PC-9 (cell line): ENCODE measurements at regions not wholly inside any gene's neighbourhood (a gene's known extent, or its start where the extent isn't known, plus 50 kb on each side); places are given as distances from the start of the nearest gene placed in this dataset.

Experiments
- BruUV-seq: library from RNA; stranded (reverse); fragments of 400-500 nt; replicated peaks from 2 replicates; lab custom pipeline; 2021; lab: Mats Ljungman, UMichigan
- CTCF ChIA-PET: fragments of 300-600 bp; sonication (Branson Sonifier 250); formaldehyde crosslinking; loops from one replicate; lab custom pipeline; 2022; ENCODE audit warnings: antibody characterized with exemption; lab: Charles Lee
- POLR2A ChIA-PET: fragments of 300-600 bp; sonication (Branson Sonifier 250); formaldehyde crosslinking; loops from one replicate; lab custom pipeline; 2022; ENCODE audit warnings: antibody characterized with exemption; ENCODE audit not compliant: unreplicated experiment; lab: Charles Lee
- DNase-seq, 2 experiments: peaks; one replicate each; pipeline versions ENCODE4 v3.0.0 to v3.0.0-alpha.2; 2015 to 2022; ENCODE audit warnings: mixed read lengths in 1 of 2
- H2AFZ ChIP-seq: fragments of 200-600 bp; sonication (generic); 2 replicates; pipeline ENCODE4 v1.8.1; 2017; ENCODE audit warnings: antibody characterized with exemption
- H3F3A ChIP-seq: fragments of 200-600 bp; sonication (generic); 2 replicates; pipeline ENCODE4 v1.8.1; 2017; ENCODE audit warnings: antibody characterized with exemption, mild to moderate bottlenecking, low read depth; ENCODE audit not compliant: insufficient read depth
- H3K27ac ChIP-seq: fragments of 200-600 bp; sonication (generic); 2 replicates; pipeline ENCODE4 v1.6.1; 2016; ENCODE audit warnings: mixed run types
- H3K27me3 ChIP-seq: fragments of 200-600 bp; sonication (generic); 2 replicates; pipeline ENCODE4 v1.6.1; 2016; ENCODE audit warnings: low read depth, mixed run types; ENCODE audit not compliant: insufficient read depth
- H3K36me3 ChIP-seq: fragments of 200-600 bp; sonication (generic); 2 replicates; pipeline ENCODE4 v1.6.1; 2016; ENCODE audit warnings: low read depth, mixed run types
- H3K4me1 ChIP-seq: fragments of 200-600 bp; sonication (generic); replicated peaks from 2 replicates; pipeline ENCODE4 v1.6.1; 2016; ENCODE audit warnings: mixed run types; ENCODE audit not compliant: insufficient read depth
- H3K4me2 ChIP-seq: fragments of 200-600 bp; sonication (generic); 2 replicates; pipeline ENCODE4 v1.6.1; 2017; ENCODE audit warnings: mixed run types
- H3K4me3 ChIP-seq: fragments of 200-600 bp; sonication (generic); 2 replicates; pipeline ENCODE4 v1.6.1; 2016; ENCODE audit warnings: mixed run types
- H3K79me2 ChIP-seq: fragments of 200-600 bp; sonication (generic); 2 replicates; pipeline ENCODE4 v1.6.1; 2017; ENCODE audit warnings: low read depth, mixed run types
- H3K9me2 ChIP-seq: fragments of 200-600 bp; sonication (generic); 2 replicates; pipeline ENCODE4 v1.8.1; 2017; ENCODE audit warnings: mild to moderate bottlenecking; ENCODE audit not compliant: insufficient read depth
- H3K9me3 ChIP-seq: fragments of 200-600 bp; sonication (generic); 2 replicates; pipeline ENCODE4 v1.8.1; 2016; ENCODE audit warnings: low read depth; ENCODE audit not compliant: insufficient read depth
- H4K20me1 ChIP-seq: fragments of 200-600 bp; sonication (generic); 2 replicates; pipeline ENCODE4 v1.8.1; 2017; ENCODE audit not compliant: insufficient read depth
- CTCF ChIP-seq: fragments of 200-600 bp; sonication (generic); conservative IDR thresholded peaks from 2 replicates; pipeline ENCODE4 v1.6.1; 2017; ENCODE audit warnings: mixed run types, antibody characterized with exemption, mild to moderate bottlenecking, moderate library complexity
- EZH2 ChIP-seq: fragments of 200-600 bp; sonication (generic); IDR thresholded peaks from 2 replicates; pipeline ENCODE4 v1.8.0; 2017; ENCODE audit warnings: antibody characterized with exemption, low read depth
- intact Hi-C: fragments of 100-400 bp; cut with micrococcal nuclease; formaldehyde crosslinking; loops from one replicate; pipeline ENCODE4 v1.10.0; 2022; ENCODE audit not compliant: unreplicated experiment

GRCh38 chr13:97826421-97827012 lies 127.0 kb upstream of the IPO5 start:
- Histone ChIP-seq H3K4me2 (no peak overlapping the region), H2AFZ (no peak overlapping the region), H3K9me3 (no peaks in the 10 kb centered on the region), H3K27me3 (no peaks in the 10 kb centered on the region), H3K36me3 (no peaks in the 10 kb centered on the region), H3K4me3 (no peak overlapping the region), H3K27ac (no peak overlapping the region), H3F3A (no peaks in the 10 kb centered on the region), H3K9me2 (no peaks in the 10 kb centered on the region), H3K4me1 (no peaks in the 10 kb centered on the region), H3K79me2 (no peaks in the 10 kb centered on the region), H4K20me1 (no peaks in the 10 kb centered on the region)
- intact Hi-C loops: no loop called here
- ChIA-PET POLR2A (no interaction called here), CTCF (no interaction called here)
- TF ChIP-seq CTCF (no peak), EZH2 (no peak)
- no TSS peak for BruUV-seq
- no peak for DNase-seq

GRCh38 chr13:97834250-97834649 lies 119.2 kb upstream of the IPO5 start:
- POLR2A ChIA-PET: no interaction called here

GRCh38 chr13:97843189-97843588 lies 110.3 kb upstream of the IPO5 start:
- no TSS peak for BruUV-seq
- POLR2A ChIA-PET: no interaction called here
- intact Hi-C loops: no loop called here
- Histone ChIP-seq H3K9me2 (no peaks in the 10 kb centered on the region), H2AFZ (no peak overlapping the region), H3K36me3 (no peaks in the 10 kb centered on the region), H3K79me2 (no peaks in the 10 kb centered on the region), H3F3A (no peaks in the 10 kb centered on the region), H3K4me3 (no peak overlapping the region), H3K9me3 (no peaks in the 10 kb centered on the region), H3K27ac (no peak overlapping the region), H3K27me3 (peaks cover 4% of the 10 kb centered on the region; the same call in 1 of the 2 replicates), H4K20me1 (no peaks in the 10 kb centered on the region), H3K4me2 (no peak overlapping the region), H3K4me1 (no peaks in the 10 kb centered on the region)
- no peak for DNase-seq
- TF ChIP-seq CTCF: no peak
- no peak for TF ChIP-seq EZH2
- CTCF ChIA-PET: no interaction called here

More at GRCh38 chr13:97834250-97834649, 119.2 kb upstream of the IPO5 start:
- no peaks in the 10 kb centered on the region for H4K20me1 ChIP-seq
- TF ChIP-seq EZH2 (no peak), CTCF (no peak; the same call in 1 of the 2 replicates)
- H3K9me3 ChIP-seq: peaks cover 4% of the 10 kb centered on the region; the same call in 1 of the 2 replicates
- no peak for DNase-seq
- no TSS peak for BruUV-seq
- H3K4me3 ChIP-seq: no peak overlapping the region
- no peak overlapping the region for H3K27ac ChIP-seq
- H3K4me2 ChIP-seq: no peak overlapping the region
- no peaks in the 10 kb centered on the region; the same call in 1 of the 2 replicates for H3K27me3 ChIP-seq
- no peaks in the 10 kb centered on the region for H3K79me2 ChIP-seq
- CTCF ChIA-PET: no interaction called here
- intact Hi-C loops: no loop called here
- no peaks in the 10 kb centered on the region for H3K36me3 ChIP-seq
- no peaks in the 10 kb centered on the region for H3F3A ChIP-seq
- H3K4me1 ChIP-seq: no peaks in the 10 kb centered on the region
- no peak overlapping the region for H2AFZ ChIP-seq
- H3K9me2 ChIP-seq: no peaks in the 10 kb centered on the region
